GM23338 (cell line): ENCODE measurements at regions not wholly inside any gene's neighbourhood (a gene's known extent, or its start where the extent isn't known, plus 50 kb on each side); places are given as distances from the start of the nearest gene placed in this dataset.

Experiments used
- ATAC-seq: fragments of 200-7000 bp; cut with Tn5 transposase; 3 replicates; pipeline ENCODE4 v1.9.1; 2020
- DNase-seq: peaks from one replicate; pipeline ENCODE4 v3.0.0-alpha.2; 2015; ENCODE audit warnings: low spot score
- H2AFZ ChIP-seq: fragments of 200-600 bp; sonication (generic); 2 replicates; pipeline ENCODE4 v1.8.0; 2016; ENCODE audit warnings: antibody characterized with exemption, mild to moderate bottlenecking, moderate library complexity
- H3F3A ChIP-seq: fragments of 200-600 bp; sonication (generic); replicated peaks from 2 replicates; pipeline ENCODE4 v1.8.0; 2017; ENCODE audit warnings: antibody characterized with exemption, mixed run types, low read depth
- H3K27ac ChIP-seq: fragments of 200-600 bp; sonication (generic); 2 replicates; pipeline ENCODE4 v1.6.1; 2016; ENCODE audit warnings: low read depth
- H3K27me3 ChIP-seq: fragments of 200-600 bp; sonication (generic); 2 replicates; pipeline ENCODE4 v1.8.0; 2016; ENCODE audit warnings: mild to moderate bottlenecking, mixed run types, moderate library complexity; ENCODE audit not compliant: insufficient read depth
- H3K36me3 ChIP-seq: fragments of 200-600 bp; sonication (generic); 2 replicates; pipeline ENCODE4 v1.8.0; 2016; ENCODE audit warnings: mild to moderate bottlenecking; ENCODE audit not compliant: insufficient read depth
- H3K4me1 ChIP-seq: fragments of 200-600 bp; sonication (generic); 2 replicates; pipeline ENCODE4 v1.8.0; 2016; ENCODE audit warnings: mild to moderate bottlenecking, moderate library complexity; ENCODE audit not compliant: insufficient read depth
- H3K4me2 ChIP-seq: fragments of 200-600 bp; sonication (generic); 2 replicates; pipeline ENCODE4 v1.7.1; 2017; ENCODE audit warnings: mixed run types
- H3K4me3 ChIP-seq: fragments of 200-600 bp; sonication (generic); 2 replicates; pipeline ENCODE4 v1.6.1; 2016; ENCODE audit warnings: mixed run types
- H3K79me2 ChIP-seq: fragments of 200-600 bp; sonication (generic); replicated peaks from 2 replicates; pipeline ENCODE4 v1.8.0; 2017; ENCODE audit warnings: mild to moderate bottlenecking; ENCODE audit not compliant: insufficient read depth
- H3K9me2 ChIP-seq: fragments of 200-600 bp; sonication (generic); 2 replicates; pipeline ENCODE4 v1.8.0; 2017; ENCODE audit not compliant: insufficient read depth
- H4K20me1 ChIP-seq: fragments of 200-600 bp; sonication (generic); replicated peaks from 2 replicates; pipeline ENCODE4 v1.8.0; 2017; ENCODE audit warnings: mild to moderate bottlenecking; ENCODE audit not compliant: insufficient read depth
- H3K27ac Mint-ChIP-seq: 2 replicates; pipeline ENCODE4 v1.8.0; 2020; ENCODE audit warnings: inconsistent platforms, mild to moderate bottlenecking, moderate library complexity, mixed read lengths
- H3K27me3 Mint-ChIP-seq: 3 replicates; pipeline ENCODE4 v1.8.0; 2022; ENCODE audit warnings: low read depth, mild to moderate bottlenecking, moderate library complexity, mixed read lengths, inconsistent platforms; ENCODE audit not compliant: insufficient read depth, poor library complexity
- H3K36me3 Mint-ChIP-seq: 3 replicates; pipeline ENCODE4 v1.8.0; 2021; ENCODE audit warnings: low read depth, mild to moderate bottlenecking, inconsistent platforms, moderate library complexity, mixed read lengths
- H3K4me1 Mint-ChIP-seq: 3 replicates; pipeline ENCODE4 v1.8.0; 2020; ENCODE audit warnings: mild to moderate bottlenecking, inconsistent platforms, mixed read lengths
- H3K4me3 Mint-ChIP-seq: 3 replicates; pipeline ENCODE4 v1.8.0; 2021; ENCODE audit warnings: moderate library complexity, mild to moderate bottlenecking, inconsistent platforms, mixed read lengths
- H3K9me3 Mint-ChIP-seq: 3 replicates; pipeline ENCODE4 v1.8.0; 2020; ENCODE audit warnings: moderate library complexity, mild to moderate bottlenecking, inconsistent platforms, mixed read lengths
- CREB1 ChIP-seq: fragments of 250-450 bp; sonication (Bioruptor Pico); IDR thresholded peaks from 2 replicates; pipeline ENCODE4 v1.5.0; 2020; ENCODE audit warnings: low read depth, mild to moderate bottlenecking, moderate library complexity
- POLR2AphosphoS5 ChIP-seq: IDR thresholded peaks from 2 replicates; pipeline ENCODE4 v1.6.1; 2016; ENCODE audit warnings: antibody characterized with exemption, low read depth
- ZNF331 ChIP-seq: fragments of 250-450 bp; sonication (Bioruptor Pico); IDR thresholded peaks from 2 replicates; pipeline ENCODE4 v1.5.0; 2020; ENCODE audit warnings: low read depth, mild to moderate bottlenecking, moderate library complexity
- TF ChIP-seq, protein P1 (sequence below): IDR thresholded peaks from 2 replicates; pipeline ENCODE4 v1.6.1; 2016; ENCODE audit warnings: antibody characterized with exemption
- TF ChIP-seq, protein P2 (sequence below), 2 experiments: fragments of 200-600 bp in 1 of 2; sonication (generic) in 1 of 2; conservative IDR thresholded peaks; 2 replicates each; pipeline versions ENCODE4 v1.5.1 to v1.6.1; 2016 to 2017; ENCODE audit warnings: antibody characterized with exemption in 2 of 2, low read depth in 2 of 2, mild to moderate bottlenecking in 2 of 2, moderate library complexity in 1 of 2
- TF ChIP-seq, protein P3 (sequence below): fragments of 250-450 bp; sonication (Bioruptor Pico); IDR thresholded peaks from 2 replicates; pipeline ENCODE4 v1.5.0; 2020; ENCODE audit warnings: mild to moderate bottlenecking, moderate library complexity

DNA sequence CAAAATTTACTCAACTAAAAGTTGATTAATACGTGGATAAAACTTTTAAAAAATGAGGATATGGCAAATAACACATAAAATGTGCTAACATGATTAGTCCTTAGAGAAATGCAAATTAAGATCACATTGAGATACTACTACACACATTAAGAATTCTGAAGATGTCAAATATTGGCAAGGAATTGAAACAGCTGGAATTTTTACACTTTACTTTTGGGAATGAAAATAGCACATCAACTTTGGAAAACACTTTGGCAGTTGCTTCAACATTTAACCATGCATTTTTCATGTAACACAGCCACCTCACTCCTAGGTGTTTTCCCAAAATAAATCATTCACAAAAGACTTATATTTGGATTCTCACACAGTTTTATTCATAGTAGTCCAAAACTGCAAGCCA lies 687.9 kb upstream of the SETBP1 start:
- no peak overlapping the region for H2AFZ ChIP-seq
- no peaks in the 10 kb centered on the region for H4K20me1 ChIP-seq
- no peak for DNase-seq
- no peaks in the 10 kb centered on the region for H3K4me1 ChIP-seq
- Mint-ChIP-seq H3K4me1 (no peaks in the 10 kb centered on the region), H3K27ac (no peak overlapping the region), H3K36me3 (peaks cover 8% of the 10 kb centered on the region; the same call in 2 of the 3 replicates), H3K9me3 (peaks cover 20% of the 10 kb centered on the region), H3K4me3 (no peak overlapping the region), H3K27me3 (no peaks in the 10 kb centered on the region)
- ATAC-seq = no peak
- no peak overlapping the region for H3K4me2 ChIP-seq
- no peaks in the 10 kb centered on the region for H3K79me2 ChIP-seq
- 0 out of 2 replicates have a peak, but pooled peaks cover 6% of the 10 kb centered on the region for H3K9me2 ChIP-seq
- TF ChIP-seq, protein P1, sequence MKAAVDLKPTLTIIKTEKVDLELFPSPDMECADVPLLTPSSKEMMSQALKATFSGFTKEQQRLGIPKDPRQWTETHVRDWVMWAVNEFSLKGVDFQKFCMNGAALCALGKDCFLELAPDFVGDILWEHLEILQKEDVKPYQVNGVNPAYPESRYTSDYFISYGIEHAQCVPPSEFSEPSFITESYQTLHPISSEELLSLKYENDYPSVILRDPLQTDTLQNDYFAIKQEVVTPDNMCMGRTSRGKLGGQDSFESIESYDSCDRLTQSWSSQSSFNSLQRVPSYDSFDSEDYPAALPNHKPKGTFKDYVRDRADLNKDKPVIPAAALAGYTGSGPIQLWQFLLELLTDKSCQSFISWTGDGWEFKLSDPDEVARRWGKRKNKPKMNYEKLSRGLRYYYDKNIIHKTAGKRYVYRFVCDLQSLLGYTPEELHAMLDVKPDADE = no peak
- TF ChIP-seq ZNF331 (no peak), CREB1 (CRISPR knock-in tag) (no peak), POLR2AphosphoS5 (no peak)
- TF ChIP-seq, protein P2, sequence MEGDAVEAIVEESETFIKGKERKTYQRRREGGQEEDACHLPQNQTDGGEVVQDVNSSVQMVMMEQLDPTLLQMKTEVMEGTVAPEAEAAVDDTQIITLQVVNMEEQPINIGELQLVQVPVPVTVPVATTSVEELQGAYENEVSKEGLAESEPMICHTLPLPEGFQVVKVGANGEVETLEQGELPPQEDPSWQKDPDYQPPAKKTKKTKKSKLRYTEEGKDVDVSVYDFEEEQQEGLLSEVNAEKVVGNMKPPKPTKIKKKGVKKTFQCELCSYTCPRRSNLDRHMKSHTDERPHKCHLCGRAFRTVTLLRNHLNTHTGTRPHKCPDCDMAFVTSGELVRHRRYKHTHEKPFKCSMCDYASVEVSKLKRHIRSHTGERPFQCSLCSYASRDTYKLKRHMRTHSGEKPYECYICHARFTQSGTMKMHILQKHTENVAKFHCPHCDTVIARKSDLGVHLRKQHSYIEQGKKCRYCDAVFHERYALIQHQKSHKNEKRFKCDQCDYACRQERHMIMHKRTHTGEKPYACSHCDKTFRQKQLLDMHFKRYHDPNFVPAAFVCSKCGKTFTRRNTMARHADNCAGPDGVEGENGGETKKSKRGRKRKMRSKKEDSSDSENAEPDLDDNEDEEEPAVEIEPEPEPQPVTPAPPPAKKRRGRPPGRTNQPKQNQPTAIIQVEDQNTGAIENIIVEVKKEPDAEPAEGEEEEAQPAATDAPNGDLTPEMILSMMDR (conservative IDR thresholded peaks at IDR 0.05; ENCODE audit: low read depth in 2 of 2) = no peak
- TF ChIP-seq, protein P3, sequence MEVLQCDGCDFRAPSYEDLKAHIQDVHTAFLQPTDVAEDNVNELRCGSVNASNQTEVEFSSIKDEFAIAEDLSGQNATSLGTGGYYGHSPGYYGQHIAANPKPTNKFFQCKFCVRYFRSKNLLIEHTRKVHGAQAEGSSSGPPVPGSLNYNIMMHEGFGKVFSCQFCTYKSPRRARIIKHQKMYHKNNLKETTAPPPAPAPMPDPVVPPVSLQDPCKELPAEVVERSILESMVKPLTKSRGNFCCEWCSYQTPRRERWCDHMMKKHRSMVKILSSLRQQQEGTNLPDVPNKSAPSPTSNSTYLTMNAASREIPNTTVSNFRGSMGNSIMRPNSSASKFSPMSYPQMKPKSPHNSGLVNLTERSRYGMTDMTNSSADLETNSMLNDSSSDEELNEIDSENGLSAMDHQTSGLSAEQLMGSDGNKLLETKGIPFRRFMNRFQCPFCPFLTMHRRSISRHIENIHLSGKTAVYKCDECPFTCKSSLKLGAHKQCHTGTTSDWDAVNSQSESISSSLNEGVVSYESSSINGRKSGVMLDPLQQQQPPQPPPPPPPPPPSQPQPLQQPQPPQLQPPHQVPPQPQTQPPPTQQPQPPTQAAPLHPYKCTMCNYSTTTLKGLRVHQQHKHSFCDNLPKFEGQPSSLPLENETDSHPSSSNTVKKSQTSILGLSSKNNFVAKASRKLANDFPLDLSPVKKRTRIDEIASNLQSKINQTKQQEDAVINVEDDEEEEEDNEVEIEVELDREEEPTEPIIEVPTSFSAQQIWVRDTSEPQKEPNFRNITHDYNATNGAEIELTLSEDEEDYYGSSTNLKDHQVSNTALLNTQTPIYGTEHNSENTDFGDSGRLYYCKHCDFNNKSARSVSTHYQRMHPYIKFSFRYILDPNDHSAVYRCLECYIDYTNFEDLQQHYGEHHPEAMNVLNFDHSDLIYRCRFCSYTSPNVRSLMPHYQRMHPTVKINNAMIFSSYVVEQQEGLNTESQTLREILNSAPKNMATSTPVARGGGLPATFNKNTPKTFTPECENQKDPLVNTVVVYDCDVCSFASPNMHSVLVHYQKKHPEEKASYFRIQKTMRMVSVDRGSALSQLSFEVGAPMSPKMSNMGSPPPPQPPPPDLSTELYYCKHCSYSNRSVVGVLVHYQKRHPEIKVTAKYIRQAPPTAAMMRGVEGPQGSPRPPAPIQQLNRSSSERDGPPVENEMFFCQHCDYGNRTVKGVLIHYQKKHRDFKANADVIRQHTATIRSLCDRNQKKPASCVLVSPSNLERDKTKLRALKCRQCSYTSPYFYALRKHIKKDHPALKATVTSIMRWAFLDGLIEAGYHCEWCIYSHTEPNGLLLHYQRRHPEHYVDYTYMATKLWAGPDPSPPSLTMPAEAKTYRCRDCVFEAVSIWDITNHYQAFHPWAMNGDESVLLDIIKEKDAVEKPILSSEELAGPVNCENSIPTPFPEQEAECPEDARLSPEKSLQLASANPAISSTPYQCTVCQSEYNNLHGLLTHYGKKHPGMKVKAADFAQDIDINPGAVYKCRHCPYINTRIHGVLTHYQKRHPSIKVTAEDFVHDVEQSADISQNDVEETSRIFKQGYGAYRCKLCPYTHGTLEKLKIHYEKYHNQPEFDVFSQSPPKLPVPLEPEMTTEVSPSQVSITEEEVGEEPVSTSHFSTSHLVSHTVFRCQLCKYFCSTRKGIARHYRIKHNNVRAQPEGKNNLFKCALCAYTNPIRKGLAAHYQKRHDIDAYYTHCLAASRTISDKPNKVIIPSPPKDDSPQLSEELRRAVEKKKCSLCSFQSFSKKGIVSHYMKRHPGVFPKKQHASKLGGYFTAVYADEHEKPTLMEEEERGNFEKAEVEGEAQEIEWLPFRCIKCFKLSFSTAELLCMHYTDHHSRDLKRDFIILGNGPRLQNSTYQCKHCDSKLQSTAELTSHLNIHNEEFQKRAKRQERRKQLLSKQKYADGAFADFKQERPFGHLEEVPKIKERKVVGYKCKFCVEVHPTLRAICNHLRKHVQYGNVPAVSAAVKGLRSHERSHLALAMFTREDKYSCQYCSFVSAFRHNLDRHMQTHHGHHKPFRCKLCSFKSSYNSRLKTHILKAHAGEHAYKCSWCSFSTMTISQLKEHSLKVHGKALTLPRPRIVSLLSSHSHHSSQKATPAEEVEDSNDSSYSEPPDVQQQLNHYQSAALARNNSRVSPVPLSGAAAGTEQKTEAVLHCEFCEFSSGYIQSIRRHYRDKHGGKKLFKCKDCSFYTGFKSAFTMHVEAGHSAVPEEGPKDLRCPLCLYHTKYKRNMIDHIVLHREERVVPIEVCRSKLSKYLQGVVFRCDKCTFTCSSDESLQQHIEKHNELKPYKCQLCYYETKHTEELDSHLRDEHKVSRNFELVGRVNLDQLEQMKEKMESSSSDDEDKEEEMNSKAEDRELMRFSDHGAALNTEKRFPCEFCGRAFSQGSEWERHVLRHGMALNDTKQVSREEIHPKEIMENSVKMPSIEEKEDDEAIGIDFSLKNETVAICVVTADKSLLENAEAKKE (CRISPR knock-in tag) = no peak
- no peak overlapping the region for H3K4me3 ChIP-seq
- no peaks in the 10 kb centered on the region for H3K27me3 ChIP-seq
- no peak overlapping the region for H3K27ac ChIP-seq
- no peaks in the 10 kb centered on the region for H3F3A ChIP-seq
- no peaks in the 10 kb centered on the region for H3K36me3 ChIP-seq
